ENCODE measurements at regions not wholly inside any gene's neighbourhood (a gene's known extent, or its start where the extent isn't known, plus 50 kb on each side); places are given as distances from the start of the nearest gene placed in this dataset.

DNA sequence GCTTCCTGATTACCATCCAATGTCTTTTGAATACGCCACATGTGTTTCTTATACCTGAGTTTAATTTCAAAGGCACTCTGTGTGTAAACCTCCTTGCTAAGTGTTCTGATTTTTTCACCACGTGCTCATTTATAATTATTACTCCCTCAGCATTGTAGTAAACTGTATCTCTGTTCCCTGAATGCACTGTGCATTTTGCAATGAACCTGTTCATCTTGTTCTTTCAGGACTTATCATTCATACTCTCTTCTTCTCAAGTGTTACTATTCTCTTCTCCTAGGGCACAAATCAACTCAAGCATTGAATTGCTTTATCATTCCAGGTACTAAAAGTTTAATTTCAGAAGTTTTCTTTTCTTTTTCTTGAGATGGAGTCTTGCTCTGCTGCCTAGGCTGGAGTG, 383.4 kb upstream of the TRIB2 start:
- TF ChIP-seq POLR2AphosphoS5 (IDR thresholded peaks at IDR 0.05; ENCODE audit: insufficient read depth in 1 of 2, low read depth in 1 of 2) (no peak), POLR2A (IDR thresholded peaks at IDR 0.05) (no peak), CTCF (IDR thresholded peaks at IDR 0.05) (no peak)
- Histone ChIP-seq H3K27ac (no peak overlapping the region), H3K36me3 (no peaks in the 10 kb centered on the region), H3K4me1 (no peaks in the 10 kb centered on the region), H3K27me3 (no peaks in the 10 kb centered on the region), H3K9me3 (no peaks in the 10 kb centered on the region), H3K4me3 (no peak overlapping the region)
- intact Hi-C loops (cut with DNase I), result loop anchor here (5.0 kb wide), 1 partner anchor 91 kb away; no protein-coding TSS in a partner anchor
- DNase-seq (ENCODE audit: extremely low spot score in 2 of 2), result no peak

- intact Hi-C loops (cut with DNase I), result loop anchor here (5.0 kb wide), 1 partner anchor 92 kb away; no protein-coding TSS in a partner anchor
- H3K36me3 ChIP-seq, result no peaks in the 10 kb centered on the region
- no peak overlapping the region for H3K27ac ChIP-seq
- no peaks in the 10 kb centered on the region for H3K27me3 ChIP-seq
- no peak for TF ChIP-seq CTCF (IDR thresholded peaks at IDR 0.05)
- no peak for TF ChIP-seq POLR2AphosphoS5 (IDR thresholded peaks at IDR 0.05; ENCODE audit: insufficient read depth in 1 of 2, low read depth in 1 of 2)
- TF ChIP-seq POLR2A (IDR thresholded peaks at IDR 0.05), result no peak
- H3K9me3 ChIP-seq, result no peaks in the 10 kb centered on the region
- DNase-seq (ENCODE audit: extremely low spot score in 2 of 2), result no peak
- H3K4me1 ChIP-seq, result no peaks in the 10 kb centered on the region
- no peak overlapping the region for H3K4me3 ChIP-seq
These were observed 382.2 kb upstream of the TRIB2 start for GRCh38 chr2:12334412-12334966.

DNA sequence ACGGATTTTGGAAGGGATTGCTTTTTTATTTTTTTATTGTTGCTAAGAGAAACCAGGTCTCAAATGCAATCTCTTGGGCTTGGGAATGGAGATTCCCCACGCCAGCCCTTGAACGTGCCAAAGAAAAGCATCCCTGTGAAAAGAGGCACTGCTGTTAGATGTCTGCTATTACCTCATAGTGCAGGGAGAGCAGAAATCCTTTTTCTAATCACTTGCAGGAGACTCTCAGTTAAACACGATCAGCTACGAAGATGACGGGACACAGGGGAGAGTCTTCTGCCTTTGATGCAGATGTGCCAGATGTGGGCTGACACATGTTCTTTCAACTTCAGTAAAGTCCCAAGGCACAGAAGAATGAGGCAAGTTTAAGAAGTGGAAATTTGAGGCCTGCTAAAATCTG, 381.6 kb upstream of the TRIB2 start:
- Histone ChIP-seq H3K4me3 (no peak overlapping the region), H3K36me3 (no peaks in the 10 kb centered on the region), H3K27ac (no peak overlapping the region), H3K27me3 (no peaks in the 10 kb centered on the region), H3K4me1 (no peaks in the 10 kb centered on the region), H3K9me3 (no peaks in the 10 kb centered on the region)
- TF ChIP-seq CTCF (IDR thresholded peaks at IDR 0.05) (no peak), POLR2AphosphoS5 (IDR thresholded peaks at IDR 0.05; ENCODE audit: insufficient read depth in 1 of 2, low read depth in 1 of 2) (no peak), POLR2A (IDR thresholded peaks at IDR 0.05) (no peak)
- intact Hi-C loops (cut with DNase I), result no loop called here
- DNase-seq (ENCODE audit: extremely low spot score in 2 of 2), result no peak

- no peaks in the 10 kb centered on the region for H3K4me1 ChIP-seq
- H3K27me3 ChIP-seq, result no peaks in the 10 kb centered on the region
- no peaks in the 10 kb centered on the region for H3K9me3 ChIP-seq
- H3K4me3 ChIP-seq, result no peak overlapping the region
- TF ChIP-seq POLR2AphosphoS5 (IDR thresholded peaks at IDR 0.05; ENCODE audit: insufficient read depth in 1 of 2, low read depth in 1 of 2) (no peak), CTCF (IDR thresholded peaks at IDR 0.05) (no peak), POLR2A (IDR thresholded peaks at IDR 0.05) (no peak)
- intact Hi-C loops (cut with DNase I), result no loop called here
- H3K27ac ChIP-seq, result no peak overlapping the region
- DNase-seq (ENCODE audit: extremely low spot score in 2 of 2), result no peak
- no peaks in the 10 kb centered on the region for H3K36me3 ChIP-seq
These were observed 380.7 kb upstream of the TRIB2 start for GRCh38 chr2:12335995-12336394.

- Histone ChIP-seq H3K9me3 (no peaks in the 10 kb centered on the region), H3K4me3 (no peak overlapping the region), H3K27me3 (no peaks in the 10 kb centered on the region), H3K36me3 (no peaks in the 10 kb centered on the region), H3K4me1 (no peaks in the 10 kb centered on the region), H3K27ac (no peak overlapping the region)
- no peak for DNase-seq (ENCODE audit: extremely low spot score in 2 of 2)
- TF ChIP-seq CTCF (IDR thresholded peaks at IDR 0.05) (no peak), POLR2A (IDR thresholded peaks at IDR 0.05) (no peak), POLR2AphosphoS5 (IDR thresholded peaks at IDR 0.05; ENCODE audit: insufficient read depth in 1 of 2, low read depth in 1 of 2) (no peak)
- intact Hi-C loops (cut with DNase I), result no loop called here
These were observed 377.6 kb upstream of the TRIB2 start for GRCh38 chr2:12338946-12339697.
